Liver (tissue), 8 donors: ENCODE measurements at regions not wholly inside any gene's neighbourhood (a gene's known extent, or its start where the extent isn't known, plus 50 kb on each side); places are given as distances from the start of the nearest gene placed in this dataset.

ENCODE experiments used
- DNase-seq: peaks from one replicate; pipeline ENCODE4 v3.0.0-alpha.2; 2017; ENCODE audit warnings: low spot score
- H3K27ac ChIP-seq, 2 donors: one replicate each; pipeline ENCODE4 v1.7.0; 2013; ENCODE audit warnings: inconsistent platforms in 2 of 2, low read length in 2 of 2, control low read depth in 1 of 2, low read depth in 1 of 2, mild to moderate bottlenecking in 1 of 2
- H3K27me3 ChIP-seq, 4 donors: one replicate each; pipeline versions ENCODE4 v1.6.1 to v1.7.0; 2013; ENCODE audit warnings: low read length in 3 of 4, inconsistent platforms in 1 of 4, mild to moderate bottlenecking in 1 of 4, moderate library complexity in 1 of 4; ENCODE audit not compliant: control insufficient read depth in 4 of 4, insufficient read depth in 4 of 4
- H3K36me3 ChIP-seq, 4 donors: one replicate each; pipeline versions ENCODE4 v1.6.1 to v1.7.0; 2013; ENCODE audit warnings: low read length in 3 of 4, mild to moderate bottlenecking in 3 of 4, low read depth in 1 of 4, moderate library complexity in 1 of 4; ENCODE audit not compliant: control insufficient read depth in 4 of 4, insufficient read depth in 3 of 4
- H3K4me1 ChIP-seq, 4 donors: one replicate each; pipeline versions ENCODE4 v1.6.1 to v1.7.0; 2013; ENCODE audit warnings: low read length in 3 of 4, mild to moderate bottlenecking in 3 of 4, moderate library complexity in 1 of 4; ENCODE audit not compliant: control insufficient read depth in 4 of 4, insufficient read depth in 4 of 4
- H3K4me3 ChIP-seq, 3 donors: one replicate each; pipeline versions ENCODE4 v1.6.1 to v1.7.0; 2013; ENCODE audit warnings: low read length in 3 of 3, control low read depth in 1 of 3, low read depth in 1 of 3, mild to moderate bottlenecking in 1 of 3
- H3K9ac ChIP-seq, 2 donors: one replicate each; pipeline ENCODE4 v1.7.0; 2013; ENCODE audit warnings: low read length in 2 of 2, mild to moderate bottlenecking in 2 of 2, moderate library complexity in 2 of 2, control low read depth in 1 of 2, low read depth in 1 of 2
- H3K9me3 ChIP-seq, 4 donors: one replicate each; pipeline versions ENCODE4 v1.6.1 to v1.7.0; 2013; ENCODE audit warnings: low read length in 3 of 4; ENCODE audit not compliant: control insufficient read depth in 4 of 4
- ATF3 ChIP-seq: IDR thresholded peaks from 2 replicates; pipeline ENCODE4 v1.6.1; 2016; ENCODE audit warnings: antibody characterized with exemption
- CTCF ChIP-seq: fragments of 150-350 bp; IDR thresholded peaks from 2 replicates; pipeline ENCODE4 v1.5.1; 2017; ENCODE audit warnings: improper control_type of control experiment, low read depth, low read length; ENCODE audit not compliant: missing input control
- EGR1 ChIP-seq, 2 donors: IDR thresholded peaks; 2 replicates each; pipeline ENCODE4 v1.6.1; 2016 to 2018; ENCODE audit warnings: antibody characterized with exemption in 2 of 2, low read depth in 2 of 2
- FOXA1 ChIP-seq: IDR thresholded peaks from 2 replicates; pipeline ENCODE4 v1.6.1; 2016; ENCODE audit warnings: antibody characterized with exemption
- FOXA2 ChIP-seq: IDR thresholded peaks from 2 replicates; pipeline ENCODE4 v1.6.1; 2016; ENCODE audit warnings: antibody characterized with exemption
- GABPA ChIP-seq, 2 donors: IDR thresholded peaks in 1 of 2; conservative IDR thresholded peaks in 1 of 2; 2 replicates each; pipeline ENCODE4 v1.6.1; 2016; ENCODE audit warnings: antibody characterized with exemption in 2 of 2, mild to moderate bottlenecking in 1 of 2, moderate library complexity in 1 of 2
- HNF4A ChIP-seq, 2 donors: conservative IDR thresholded peaks; 2 replicates each; pipeline ENCODE4 v1.6.1; 2016; ENCODE audit warnings: antibody characterized with exemption in 2 of 2, mild to moderate bottlenecking in 2 of 2
- HNF4G ChIP-seq: IDR thresholded peaks from 2 replicates; pipeline ENCODE4 v1.6.1; 2016; ENCODE audit warnings: antibody characterized with exemption
- JUND ChIP-seq, 2 donors: IDR thresholded peaks; 2 replicates each; pipeline ENCODE4 v1.6.1; 2016; ENCODE audit warnings: antibody characterized with exemption in 2 of 2
- NR2F2 ChIP-seq: IDR thresholded peaks from 2 replicates; pipeline ENCODE4 v1.6.1; 2016; ENCODE audit warnings: antibody characterized with exemption
- RAD21 ChIP-seq, 2 donors: IDR thresholded peaks; 2 replicates each; pipeline ENCODE4 v1.6.1; 2016; ENCODE audit warnings: antibody characterized with exemption in 2 of 2, mild to moderate bottlenecking in 2 of 2
- REST ChIP-seq: IDR thresholded peaks from 2 replicates; pipeline ENCODE4 v1.6.1; 2016; ENCODE audit warnings: antibody characterized with exemption, mild to moderate bottlenecking
- RXRA ChIP-seq, 2 donors: IDR thresholded peaks; 2 replicates each; pipeline ENCODE4 v1.6.1; 2017 to 2018; ENCODE audit warnings: antibody characterized with exemption in 2 of 2, mild to moderate bottlenecking in 1 of 2
- TAF1 ChIP-seq: conservative IDR thresholded peaks from 2 replicates; pipeline ENCODE4 v1.6.1; 2016; ENCODE audit warnings: antibody characterized with exemption, mild to moderate bottlenecking
- YY1 ChIP-seq: IDR thresholded peaks from 2 replicates; pipeline ENCODE4 v1.6.1; 2016; ENCODE audit warnings: antibody characterized with exemption, mild to moderate bottlenecking
- ZBTB33 ChIP-seq: IDR thresholded peaks from 2 replicates; pipeline ENCODE4 v1.6.1; 2016; ENCODE audit warnings: antibody characterized with exemption
- WGBS: extraction: QIAGEN DNeasy Blood & Tissue Kit; methylation state at CpG from one replicate; pipeline ENCODE4 v1.1.7; 2013; 5-methylcytosine and 5-hydroxymethylcytosine counted together
- donor health status: healthy.
- donor health status: healthy.
- donor health status: healthy.
- donor health status: healthy.
- donor health status: healthy.

GRCh38 chrY:7262531-7262930 lies 351.0 kb upstream of the AMELY start:
- no peaks in the 10 kb centered on the region for H3K27me3 ChIP-seq
- TF ChIP-seq FOXA1 (no peak), TAF1 (no peak), EGR1 (IDR thresholded peaks at IDR 0.05; ENCODE audit: low read depth in 2 of 2) (no peak), YY1 (no peak), HNF4G (no peak), RXRA (IDR thresholded peaks at IDR 0.05) (no peak), REST (no peak), NR2F2 (no peak), HNF4A (conservative IDR thresholded peaks at IDR 0.05) (no peak), JUND (IDR thresholded peaks at IDR 0.05) (no peak), GABPA (IDR thresholded peaks at IDR 0.05 in 1 of 2, conservative IDR thresholded peaks at IDR 0.05 in 1 of 2) (no peak), ZBTB33 (no peak), CTCF (no peak)
- H3K27ac ChIP-seq: no peak overlapping the region
- 94% methylated on average over 4 of the region's 4 CpGs for WGBS
- H3K4me3 ChIP-seq: no peak overlapping the region
- no peaks in the 10 kb centered on the region for H3K9me3 ChIP-seq
- no peak overlapping the region for H3K9ac ChIP-seq
- DNase-seq: no peak
- no peaks in the 10 kb centered on the region for H3K36me3 ChIP-seq
- H3K4me1 ChIP-seq: no peaks in the 10 kb centered on the region

- H3K4me1 ChIP-seq: no peaks in the 10 kb centered on the region
- H3K36me3 ChIP-seq: no peaks in the 10 kb centered on the region
- no peak for DNase-seq
- H3K9ac ChIP-seq: no peak overlapping the region
- no peaks in the 10 kb centered on the region for H3K9me3 ChIP-seq
- H3K27ac ChIP-seq: no peak overlapping the region
- 77% methylated on average over 6 of the region's 6 CpGs for WGBS
- no peak overlapping the region for H3K4me3 ChIP-seq
- no peaks in the 10 kb centered on the region for H3K27me3 ChIP-seq
- TF ChIP-seq HNF4G: no peak
- TF ChIP-seq REST: no peak
- no peak for TF ChIP-seq FOXA2
- TF ChIP-seq ZBTB33: no peak
- TF ChIP-seq FOXA1: no peak
- no peak for TF ChIP-seq RAD21 (IDR thresholded peaks at IDR 0.05)
- no peak for TF ChIP-seq CTCF
- TF ChIP-seq ATF3: no peak
- no peak for TF ChIP-seq EGR1 (IDR thresholded peaks at IDR 0.05; ENCODE audit: low read depth in 2 of 2)
Observed at GRCh38 chrY:7261254-7261653, 349.7 kb upstream of the AMELY start.
